Iris pigment epithelial cell (primary cell): ENCODE measurements at regions not wholly inside any gene's neighbourhood (a gene's known extent, or its start where the extent isn't known, plus 50 kb on each side); places are given as distances from the start of the nearest gene placed in this dataset.

ENCODE experiments used
- DNase-seq: peaks from one replicate; pipeline ENCODE4 v3.0.0-alpha.2; 2011; ENCODE audit warnings: low read depth

DNA sequence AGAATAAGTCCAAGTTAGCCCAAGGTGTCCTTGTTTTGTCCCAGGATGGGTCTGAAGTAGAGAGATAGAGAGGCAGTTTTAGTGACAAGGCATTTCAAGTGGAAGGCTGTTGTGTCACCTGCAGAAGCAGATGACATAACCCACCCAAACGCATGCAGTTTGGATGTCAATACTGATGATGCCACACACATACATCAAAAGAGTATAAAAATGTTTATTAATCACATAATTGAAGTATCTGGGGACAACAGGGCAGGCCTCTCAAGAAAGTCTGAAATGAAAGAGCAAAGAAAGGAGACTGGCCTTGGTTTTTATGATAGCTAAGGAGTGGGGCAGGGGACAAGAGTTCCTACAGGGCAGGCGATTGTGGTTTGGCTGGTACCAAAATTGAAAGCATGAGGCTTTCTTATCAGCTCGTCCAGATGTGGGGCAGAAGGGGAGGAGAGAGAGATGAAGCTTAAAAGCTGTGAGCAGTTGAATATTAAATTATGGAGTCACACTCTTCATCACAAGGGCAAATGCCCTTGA is 78.4 kb upstream of the TSPAN8 start:
- no peak for DNase-seq

DNA sequence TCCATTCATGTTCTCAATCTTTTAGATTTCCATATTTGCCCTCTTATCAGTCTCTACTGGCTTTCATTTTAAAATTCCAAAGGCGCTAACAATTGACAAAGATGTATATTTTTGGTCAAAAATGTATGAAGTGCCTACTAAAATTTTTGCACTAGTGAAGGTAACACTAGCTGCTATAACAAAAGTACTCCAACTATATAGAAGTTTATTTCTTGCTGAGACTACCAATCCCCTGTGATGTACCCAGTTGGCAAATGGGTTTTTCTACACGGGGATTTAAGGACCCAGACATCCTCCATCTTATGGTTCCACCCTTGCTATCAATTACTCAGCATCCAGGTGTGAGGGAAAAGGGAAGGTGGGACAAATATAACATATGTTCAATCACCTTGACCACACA is 75.3 kb upstream of the TSPAN8 start:
- no peak for DNase-seq

DNA sequence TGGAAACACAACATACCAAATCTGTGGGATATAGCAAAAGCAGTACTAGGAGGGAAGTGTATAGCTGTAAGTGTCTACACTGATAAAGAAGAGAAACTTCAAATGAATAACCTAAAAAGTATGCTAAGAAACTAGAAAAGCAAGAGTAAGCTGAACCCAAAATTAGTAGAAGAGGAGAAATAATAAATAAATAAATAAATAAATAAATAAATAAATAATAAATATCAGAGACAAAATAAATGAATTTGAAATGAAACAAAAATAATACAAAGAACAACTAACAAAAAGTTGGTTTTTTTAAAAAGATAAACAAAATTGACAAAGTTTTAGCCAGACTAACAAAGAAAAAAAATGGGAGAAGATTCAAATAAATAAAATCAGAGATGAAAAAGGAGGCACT is 72.7 kb upstream of the TSPAN8 start:
- DNase-seq, result no peak

DNA sequence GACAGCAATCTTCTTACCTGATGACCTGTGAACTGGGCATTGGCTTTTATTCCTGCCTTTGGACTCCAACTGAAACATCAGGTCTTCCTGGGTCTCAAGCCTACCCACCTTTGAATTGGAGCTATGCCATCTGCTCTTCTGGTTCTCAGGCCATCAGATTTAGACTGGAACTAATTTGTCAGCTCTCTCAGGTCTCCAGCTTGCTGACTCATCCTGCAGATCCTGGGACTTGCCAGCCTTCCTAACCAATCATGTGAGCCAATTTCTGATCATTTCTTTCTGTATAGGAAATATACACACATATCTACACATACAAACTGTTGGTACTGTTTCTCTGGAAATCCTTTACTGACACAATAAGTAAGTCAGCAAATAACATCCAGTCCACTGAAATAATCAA is 65.3 kb upstream of the TSPAN8 start:
- DNase-seq, result no peak

DNA sequence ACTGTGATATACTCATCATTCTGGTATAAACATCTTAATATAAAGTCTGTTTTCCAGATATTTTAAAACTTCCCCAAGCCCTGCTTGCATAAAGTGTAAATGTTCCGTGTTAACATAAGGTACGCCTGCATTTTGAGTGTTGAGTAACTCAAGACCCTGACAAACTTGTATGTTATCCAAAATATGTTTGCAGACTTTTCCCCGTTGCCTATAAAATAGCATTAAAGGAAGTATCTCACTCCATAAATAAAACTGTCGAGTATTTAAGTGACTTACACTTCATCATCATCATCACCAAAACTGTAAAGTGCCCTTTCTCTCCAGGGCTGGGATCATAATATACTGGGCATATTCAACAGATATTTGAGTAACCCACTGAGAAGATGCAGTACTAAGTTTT is 64.6 kb upstream of the TSPAN8 start:
- no peak for DNase-seq

DNA sequence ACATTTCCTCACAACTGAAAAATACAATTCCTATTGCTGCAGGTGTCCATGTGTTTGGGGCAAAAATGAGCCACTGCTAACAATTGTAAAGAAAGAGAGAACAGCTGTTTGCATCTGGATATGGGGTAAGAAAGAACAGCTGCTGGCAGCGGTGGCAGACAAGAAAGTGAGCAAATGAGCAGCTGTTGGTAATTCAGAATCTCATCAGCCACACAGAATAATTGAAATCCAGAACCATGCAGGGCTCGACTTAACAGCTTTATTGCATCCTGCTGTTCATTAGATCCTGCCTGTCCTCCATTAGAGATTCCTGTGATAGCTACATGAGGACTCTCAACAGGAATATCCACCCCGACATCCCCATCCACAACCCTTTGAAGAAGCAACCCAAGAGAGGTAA is 62.5 kb upstream of the TSPAN8 start:
- no peak for DNase-seq

DNA sequence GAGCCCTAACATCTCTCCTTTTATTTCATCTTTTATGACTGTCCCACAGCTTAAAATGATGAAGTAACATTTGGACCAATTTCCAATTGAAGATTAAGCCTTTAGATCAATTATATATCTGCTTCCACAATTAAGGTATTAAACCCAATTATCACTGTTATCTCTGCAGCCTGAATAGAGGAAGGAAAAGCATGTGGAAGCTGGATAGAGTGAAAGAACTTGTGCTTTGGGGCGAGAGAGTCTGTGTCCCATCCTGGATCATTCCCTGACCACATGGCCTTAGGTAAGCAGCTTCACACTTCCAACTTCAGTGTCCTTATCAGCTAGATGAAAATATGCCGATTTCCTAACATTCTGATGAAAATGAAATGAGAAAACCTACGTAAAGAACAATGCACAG is 61.4 kb upstream of the TSPAN8 start:
- no peak for DNase-seq

DNA sequence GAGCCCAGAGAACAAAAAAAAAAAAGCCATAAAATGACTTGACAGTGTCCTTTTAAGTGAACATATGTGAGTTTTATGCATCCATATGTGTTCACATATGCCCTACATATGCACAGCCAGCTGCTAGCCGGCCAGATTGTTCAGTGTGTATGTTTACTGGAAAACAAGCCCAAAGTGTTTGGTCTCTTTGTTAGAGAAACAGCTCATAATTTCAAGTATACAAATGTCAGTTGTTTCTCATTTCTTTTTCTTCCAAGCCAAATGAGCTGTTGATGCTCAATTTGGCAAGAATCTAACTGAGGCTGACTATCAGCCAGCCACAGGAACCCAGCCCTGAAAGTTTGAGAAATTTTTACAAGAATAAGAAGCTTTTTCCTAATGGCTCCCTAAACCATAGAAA is 60.8 kb upstream of the TSPAN8 start:
- no peak for DNase-seq

DNA sequence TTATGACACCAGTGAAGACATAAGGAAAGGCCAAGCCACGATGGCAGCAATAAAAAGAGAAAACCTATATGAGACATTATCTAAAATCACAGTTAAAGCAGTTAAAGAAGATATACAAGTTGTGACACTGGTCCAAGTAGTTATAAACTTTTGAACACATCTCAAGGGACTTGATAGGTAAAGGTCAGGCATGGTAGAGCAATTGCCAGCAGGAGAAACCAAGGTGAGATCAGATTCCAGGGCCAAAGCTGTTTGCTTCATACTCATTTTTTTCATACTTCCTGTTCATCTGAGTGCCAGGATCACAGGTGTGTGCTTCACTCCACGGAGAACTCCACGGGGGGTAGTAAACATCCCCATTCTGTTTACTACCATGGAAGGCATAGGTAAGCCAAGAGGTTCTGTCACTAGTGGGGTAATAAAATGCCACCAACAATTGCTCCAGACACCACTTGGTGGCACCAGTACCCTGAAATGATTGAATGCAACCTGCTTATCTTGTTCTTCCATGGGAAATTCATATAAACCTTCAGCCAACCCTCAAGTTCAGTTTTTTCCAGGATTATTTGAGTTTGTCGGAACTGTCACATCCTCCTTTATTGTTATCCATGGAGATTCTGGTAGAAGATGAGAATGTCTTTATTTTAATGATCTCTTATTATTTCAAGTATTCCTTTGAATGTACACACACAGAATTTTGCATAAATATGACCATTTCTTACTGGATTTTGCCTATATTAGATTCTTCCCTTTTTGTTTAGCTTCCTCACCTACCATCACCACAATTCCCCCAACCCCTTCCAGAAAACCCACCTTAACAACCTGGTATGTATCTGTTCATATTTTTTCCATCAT is 59.2 kb upstream of the TSPAN8 start:
- DNase-seq, result peak; percentile 16

DNA sequence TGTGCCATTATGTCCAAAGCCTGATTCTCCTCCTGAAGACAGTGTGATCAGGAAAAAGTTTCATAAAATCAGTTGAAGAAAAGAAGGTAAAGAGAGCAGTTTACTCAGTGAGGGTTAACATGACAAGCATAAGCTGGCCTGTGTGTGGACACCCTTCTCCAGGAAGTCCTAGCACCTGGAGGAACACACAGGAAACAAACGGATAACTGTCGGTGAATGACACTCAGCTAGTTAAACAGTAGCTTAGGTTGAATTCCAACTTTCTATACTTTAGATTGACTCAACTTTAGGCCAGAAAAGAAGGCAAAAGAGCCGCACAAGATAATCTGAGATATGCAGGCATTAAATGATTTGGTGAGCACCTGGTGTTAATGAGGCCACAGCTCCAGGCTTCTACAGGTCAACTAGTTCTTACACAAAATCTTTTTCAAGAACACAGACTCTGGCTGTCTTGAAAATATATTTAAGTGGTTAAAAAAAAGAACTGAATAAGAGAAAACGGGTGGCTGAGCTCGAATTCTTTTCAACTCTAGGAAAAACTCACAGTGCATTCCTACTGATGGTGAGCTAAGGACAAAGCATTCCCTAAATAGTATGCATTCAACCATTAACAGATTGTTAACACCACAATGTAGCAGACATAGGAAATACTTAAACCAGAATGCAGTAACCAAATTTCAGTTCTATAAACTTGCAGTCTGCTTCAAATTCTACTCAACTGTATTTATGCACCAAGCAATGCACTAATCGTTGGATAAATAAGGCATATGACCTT is 56.9 kb upstream of the TSPAN8 start:
- DNase-seq, result peak; percentile 19

DNA sequence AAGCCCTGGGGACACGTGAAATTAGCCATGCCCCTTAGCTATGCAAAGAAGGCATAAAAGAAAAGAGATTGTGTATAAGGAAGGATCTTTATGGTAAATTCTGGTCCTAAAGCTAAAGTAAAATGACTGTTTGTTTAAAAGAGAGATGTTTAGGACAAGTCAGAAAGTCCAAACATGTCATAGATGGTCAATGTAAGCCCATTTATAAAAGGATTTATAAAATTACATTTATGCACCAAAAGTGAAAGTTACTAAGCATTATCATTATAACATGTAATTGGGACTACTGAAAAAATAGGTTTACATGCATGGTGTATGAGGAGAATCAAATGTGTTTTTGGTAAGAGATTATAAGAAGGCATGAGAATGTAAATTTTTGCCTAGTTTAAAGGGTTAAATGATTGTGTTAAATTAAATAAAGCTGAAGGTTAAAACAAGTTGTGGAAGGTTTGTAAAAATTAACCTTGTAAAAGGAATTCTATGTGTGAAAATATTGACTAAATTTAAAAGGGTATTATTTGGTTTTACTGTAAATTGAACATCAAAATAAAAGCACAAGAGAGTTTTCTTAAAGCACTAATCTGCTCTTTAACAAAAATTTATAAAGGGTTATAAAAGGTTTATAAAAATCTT is 50.4 kb upstream of the TSPAN8 start:
- DNase-seq, result no peak
